ENCODE measurements at regions not wholly inside any gene's neighbourhood (a gene's known extent, or its start where the extent isn't known, plus 50 kb on each side); places are given as distances from the start of the nearest gene placed in this dataset.

GRCh38 chr13:106232681-106233080, 302.8 kb downstream of the EFNB2 start:
- no peak for ATAC-seq
- no peaks in the 10 kb centered on the region for H3K27me3 ChIP-seq
- TF ChIP-seq CTCF (IDR thresholded peaks at IDR 0.05), result no peak
- TF ChIP-seq POLR2A (IDR thresholded peaks at IDR 0.05), result no peak
- DNase-seq, result no peak
- H3K36me3 ChIP-seq, result no peaks in the 10 kb centered on the region
- 41% methylated on average over 3 of the region's 3 CpGs for WGBS (ENCODE audit: insufficient coverage, low coverage, low lambda C conversion rate, missing lambda C conversion rate)
- H3K4me3 ChIP-seq, result no peak overlapping the region
- no peak overlapping the region for H3K27ac ChIP-seq
- intact Hi-C loops (cut with DNase I), result no loop called here
- H3K9me3 ChIP-seq, result no peaks in the 10 kb centered on the region
- no peaks in the 10 kb centered on the region for H3K4me1 ChIP-seq

GRCh38 chr13:106230450-106230849, 305.0 kb downstream of the EFNB2 start:
- intact Hi-C loops (cut with DNase I), result no loop called here
- H3K9me3 ChIP-seq, result no peaks in the 10 kb centered on the region
- 79% methylated on average over 1 of the region's 1 CpG for WGBS (ENCODE audit: insufficient coverage, low coverage, low lambda C conversion rate, missing lambda C conversion rate)
- no peak for TF ChIP-seq CTCF (IDR thresholded peaks at IDR 0.05)
- no peak for TF ChIP-seq POLR2A (IDR thresholded peaks at IDR 0.05)
- H3K27me3 ChIP-seq, result no peaks in the 10 kb centered on the region
- no peak overlapping the region for H3K27ac ChIP-seq
- no peaks in the 10 kb centered on the region for H3K36me3 ChIP-seq
- H3K4me3 ChIP-seq, result no peak overlapping the region
- DNase-seq (no peak), ATAC-seq (no peak)
- no peaks in the 10 kb centered on the region for H3K4me1 ChIP-seq

GRCh38 chr13:106225126-106225525, 310.3 kb downstream of the EFNB2 start:
- TF ChIP-seq POLR2A (IDR thresholded peaks at IDR 0.05) (no peak), CTCF (IDR thresholded peaks at IDR 0.05) (no peak)
- H3K4me3 ChIP-seq, result no peak overlapping the region
- WGBS (ENCODE audit: insufficient coverage, low coverage, low lambda C conversion rate, missing lambda C conversion rate), result 32% methylated on average over 2 of the region's 2 CpGs
- no peaks in the 10 kb centered on the region for H3K9me3 ChIP-seq
- intact Hi-C loops (cut with DNase I), result no loop called here
- H3K27ac ChIP-seq, result no peak overlapping the region
- no peaks in the 10 kb centered on the region for H3K4me1 ChIP-seq
- no peaks in the 10 kb centered on the region for H3K36me3 ChIP-seq
- no peak for DNase-seq
- no peaks in the 10 kb centered on the region for H3K27me3 ChIP-seq
- no peak for ATAC-seq

GRCh38 chr13:106220211-106220610, 315.3 kb downstream of the EFNB2 start:
- Histone ChIP-seq H3K27me3 (no peaks in the 10 kb centered on the region), H3K36me3 (no peaks in the 10 kb centered on the region), H3K27ac (no peak overlapping the region), H3K4me1 (no peaks in the 10 kb centered on the region), H3K4me3 (no peak overlapping the region), H3K9me3 (no peaks in the 10 kb centered on the region)
- 53% methylated on average over 3 of the region's 3 CpGs for WGBS (ENCODE audit: insufficient coverage, low coverage, low lambda C conversion rate, missing lambda C conversion rate)
- TF ChIP-seq CTCF (IDR thresholded peaks at IDR 0.05), result no peak
- no peak for TF ChIP-seq POLR2A (IDR thresholded peaks at IDR 0.05)
- intact Hi-C loops (cut with DNase I), result no loop called here
- DNase-seq (no peak), ATAC-seq (no peak)

Measured in right lobe of liver (tissue), 6 donors.